Renal cortical epithelial cell (primary cell): ENCODE measurements at regions not wholly inside any gene's neighbourhood (a gene's known extent, or its start where the extent isn't known, plus 50 kb on each side); places are given as distances from the start of the nearest gene placed in this dataset.

Experiments used
- DNase-seq: peaks from one replicate; pipeline ENCODE4 v3.0.0-alpha.2; 2011; ENCODE audit warnings: low read depth

- no peak for DNase-seq
Measured at GRCh38 chr2:22217881-22218280, 1094.1 kb downstream of the TDRD15 start.

GRCh38 chr2:22221006-22221405, 1097.2 kb downstream of the TDRD15 start:
- no peak for DNase-seq

- no peak for DNase-seq
Measured at GRCh38 chr2:22238967-22239366, 1115.2 kb downstream of the TDRD15 start.

GRCh38 chr2:22247466-22247865, 1123.7 kb downstream of the TDRD15 start:
- DNase-seq = no peak

- DNase-seq = no peak
Measured at GRCh38 chr2:22248851-22249250, 1125.1 kb downstream of the TDRD15 start.

- DNase-seq = no peak
Measured at GRCh38 chr2:22253171-22253570, 1129.4 kb downstream of the TDRD15 start.

GRCh38 chr2:22261165-22261564, 1123.8 kb upstream of the KLHL29 start:
- DNase-seq = no peak

- DNase-seq = no peak
Measured at GRCh38 chr2:22270341-22270740, 1114.6 kb upstream of the KLHL29 start.

GRCh38 chr2:22273853-22274252, 1111.1 kb upstream of the KLHL29 start:
- DNase-seq = no peak

GRCh38 chr2:22274661-22275060, 1110.3 kb upstream of the KLHL29 start:
- DNase-seq = no peak

- no peak for DNase-seq
Measured at GRCh38 chr2:22276696-22277095, 1108.3 kb upstream of the KLHL29 start.

- DNase-seq = no peak
Measured at GRCh38 chr2:22279541-22279940, 1105.4 kb upstream of the KLHL29 start.

- peak; percentile 45 for DNase-seq
Measured at GRCh38 chr2:22281033-22281432, 1103.9 kb upstream of the KLHL29 start.

- no peak for DNase-seq
Measured at GRCh38 chr2:22282220-22282619, 1102.8 kb upstream of the KLHL29 start.

GRCh38 chr2:22282916-22283315, 1102.1 kb upstream of the KLHL29 start:
- no peak for DNase-seq

GRCh38 chr2:22283436-22283835, 1101.5 kb upstream of the KLHL29 start:
- no peak for DNase-seq

GRCh38 chr2:22290302-22290701, 1094.7 kb upstream of the KLHL29 start:
- DNase-seq = no peak

GRCh38 chr2:22290909-22291473, 1094.0 kb upstream of the KLHL29 start:
- no peak for DNase-seq

- no peak for DNase-seq
Measured at GRCh38 chr2:22301228-22301627, 1083.8 kb upstream of the KLHL29 start.

- DNase-seq = no peak
Measured at GRCh38 chr2:22326250-22326649, 1058.7 kb upstream of the KLHL29 start.

- DNase-seq = no peak
Measured at GRCh38 chr2:22329211-22330154, 1055.5 kb upstream of the KLHL29 start.

- no peak for DNase-seq
Measured at GRCh38 chr2:22336414-22336813, 1048.6 kb upstream of the KLHL29 start.

GRCh38 chr2:22340716-22341115, 1044.3 kb upstream of the KLHL29 start:
- DNase-seq = peak; percentile 3
